ENCODE measurements at regions not wholly inside any gene's neighbourhood (a gene's known extent, or its start where the extent isn't known, plus 50 kb on each side); places are given as distances from the start of the nearest gene placed in this dataset.

DNA sequence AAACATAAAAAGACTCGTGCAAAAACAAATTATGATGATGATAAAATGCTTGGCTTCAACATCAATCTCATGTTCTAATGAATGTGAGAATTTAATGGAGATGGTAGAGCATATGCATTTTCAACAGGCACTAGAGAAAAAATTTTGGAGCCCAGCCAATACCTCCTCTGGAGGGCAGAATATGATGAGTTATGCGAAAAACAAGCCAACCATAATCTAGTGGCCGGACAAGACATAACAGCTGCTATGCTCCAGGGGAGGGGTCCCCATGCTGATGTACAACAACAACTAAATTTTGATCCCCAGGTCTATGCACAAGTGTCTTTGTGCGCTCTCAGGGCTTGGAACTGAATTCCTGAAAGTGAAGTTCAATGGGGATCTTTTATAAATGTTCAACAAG lies 1197.5 kb downstream of the LRFN5 start:
- no peak overlapping the region for H3K27ac Mint-ChIP-seq
- no peak for ATAC-seq (ENCODE audit: low read depth)
- no peaks in the 10 kb centered on the region for H3K27me3 Mint-ChIP-seq
- no peak for DNase-seq (ENCODE audit: low spot score in 2 of 2)
- H3K4me1 Mint-ChIP-seq = no peaks in the 10 kb centered on the region
- H3K4me3 Mint-ChIP-seq = no peak overlapping the region
- H3K36me3 Mint-ChIP-seq = no peaks in the 10 kb centered on the region
- H3K9me3 Mint-ChIP-seq = no peaks in the 10 kb centered on the region

DNA sequence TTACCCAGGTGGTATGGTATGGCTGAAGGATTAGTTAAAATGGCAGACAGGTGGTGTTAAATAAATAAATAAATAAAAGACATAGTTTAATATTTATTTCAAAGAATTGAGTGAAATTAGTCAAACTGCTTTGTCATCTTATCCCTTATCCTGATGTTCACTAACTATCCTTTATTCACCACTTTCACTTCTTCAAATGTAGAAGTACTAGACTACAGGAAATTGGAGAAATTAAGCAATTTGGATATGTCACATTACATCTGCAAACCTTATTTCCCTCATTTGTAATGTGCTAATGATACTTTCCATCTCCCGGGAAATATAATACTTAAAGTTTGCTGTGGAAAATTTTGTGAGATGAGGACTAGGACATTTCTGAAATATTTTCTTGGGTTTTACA lies 1195.7 kb downstream of the LRFN5 start:
- no peaks in the 10 kb centered on the region for H3K27me3 Mint-ChIP-seq

DNA sequence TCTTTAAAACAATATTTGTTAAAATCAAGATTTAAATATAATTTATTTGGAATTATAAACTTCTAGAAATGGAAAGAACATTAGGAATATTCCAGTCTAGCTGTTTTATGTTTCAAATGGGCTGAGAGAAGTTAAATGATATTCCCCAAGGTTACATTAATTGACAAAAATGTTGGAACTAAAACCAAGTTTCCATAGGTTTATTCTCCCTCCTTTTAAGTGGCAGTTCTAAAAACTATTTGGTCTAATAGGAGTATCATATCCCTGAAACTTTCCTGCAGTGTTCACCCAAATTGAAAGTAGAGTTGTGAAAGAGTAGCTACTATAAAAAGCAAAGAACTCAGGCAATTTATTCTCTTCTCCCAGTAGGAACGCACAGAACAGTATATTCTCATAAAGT lies 1185.5 kb downstream of the LRFN5 start:
- DNase-seq (ENCODE audit: low spot score in 2 of 2) (no peak), ATAC-seq (ENCODE audit: low read depth) (no peak)
- Mint-ChIP-seq H3K4me1 (no peaks in the 10 kb centered on the region), H3K27me3 (no peaks in the 10 kb centered on the region), H3K4me3 (no peak overlapping the region), H3K27ac (no peak overlapping the region), H3K9me3 (peaks cover 9% of the 10 kb centered on the region), H3K36me3 (no peaks in the 10 kb centered on the region)

More for the DNA sequence above, 1195.7 kb downstream of the LRFN5 start:
- Mint-ChIP-seq H3K9me3 (peaks cover 1% of the 10 kb centered on the region), H3K4me3 (no peak overlapping the region), H3K4me1 (no peaks in the 10 kb centered on the region), H3K36me3 (no peaks in the 10 kb centered on the region), H3K27ac (no peak overlapping the region)
- DNase-seq (ENCODE audit: low spot score in 2 of 2) (no peak), ATAC-seq (ENCODE audit: low read depth) (no peak)

DNA sequence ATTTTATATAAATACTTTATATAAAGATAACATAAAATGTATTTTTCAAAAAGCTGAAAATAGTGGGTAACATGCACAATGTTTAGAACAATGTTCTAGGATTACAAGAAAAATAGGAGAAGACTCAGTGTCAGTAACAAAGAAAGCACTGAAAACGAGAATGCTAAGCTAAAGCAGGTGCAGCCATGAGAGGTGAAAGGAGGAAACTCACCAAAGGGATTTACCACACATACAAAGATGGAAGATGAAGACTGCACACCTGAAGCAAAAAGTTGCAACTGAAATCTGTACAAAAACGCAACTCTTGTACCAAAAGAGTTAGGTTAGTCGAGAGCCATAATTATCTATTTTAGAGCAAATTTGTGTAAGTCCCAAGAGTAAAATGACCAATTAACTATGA lies 1176.1 kb downstream of the LRFN5 start:
- Mint-ChIP-seq H3K36me3 (peaks cover 2% of the 10 kb centered on the region), H3K9me3 (peaks cover 10% of the 10 kb centered on the region), H3K27ac (no peak overlapping the region), H3K4me3 (no peak overlapping the region), H3K4me1 (no peaks in the 10 kb centered on the region), H3K27me3 (no peaks in the 10 kb centered on the region)
- DNase-seq (ENCODE audit: low spot score in 2 of 2) (no peak), ATAC-seq (ENCODE audit: low read depth) (no peak)

DNA sequence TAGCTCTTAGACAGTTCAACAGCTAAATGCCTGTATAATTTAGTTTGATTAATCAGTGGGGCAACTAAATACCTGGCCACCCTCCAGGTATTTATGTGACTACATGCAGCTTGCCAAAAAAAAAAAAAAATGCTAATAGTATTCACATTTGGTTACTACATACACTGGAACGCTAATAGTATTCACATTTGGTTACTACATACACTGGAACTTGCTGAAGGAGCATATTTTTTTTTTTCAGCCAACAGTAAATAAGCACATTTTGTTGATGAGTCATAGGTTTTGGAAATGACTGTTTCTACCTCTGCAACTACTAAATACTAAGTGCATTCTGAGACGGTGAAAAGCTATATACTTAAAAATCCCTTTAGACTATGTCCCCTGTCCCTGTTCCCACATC lies 1172.3 kb downstream of the LRFN5 start:
- no peaks in the 10 kb centered on the region for H3K27me3 Mint-ChIP-seq
- H3K9me3 Mint-ChIP-seq = peaks cover 4% of the 10 kb centered on the region
- no peak overlapping the region for H3K27ac Mint-ChIP-seq
- no peak for DNase-seq (ENCODE audit: low spot score in 2 of 2)
- H3K4me3 Mint-ChIP-seq = no peak overlapping the region
- H3K36me3 Mint-ChIP-seq = no peaks in the 10 kb centered on the region
- H3K4me1 Mint-ChIP-seq = no peaks in the 10 kb centered on the region
- no peak for ATAC-seq (ENCODE audit: low read depth)

DNA sequence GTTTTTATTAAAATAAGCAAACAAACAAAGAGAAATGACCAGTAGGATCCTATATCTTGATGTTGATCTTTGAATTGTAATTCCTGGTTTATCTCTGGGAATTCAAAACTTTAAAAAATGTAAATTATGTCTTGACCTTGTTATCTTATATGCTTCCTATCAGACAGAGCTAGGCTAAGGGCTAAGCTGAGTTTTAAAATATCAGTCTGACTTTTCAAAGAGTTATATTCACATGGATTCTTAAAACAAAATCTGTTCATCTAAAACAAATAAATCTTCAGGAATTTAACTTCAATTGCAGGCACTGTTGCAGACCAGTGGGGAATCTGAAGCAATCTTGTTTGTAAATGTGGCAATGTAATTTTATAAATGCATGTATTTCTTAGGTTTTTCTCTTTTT lies 1144.1 kb downstream of the LRFN5 start:
- DNase-seq (ENCODE audit: low spot score in 2 of 2) (no peak), ATAC-seq (ENCODE audit: low read depth) (no peak)
- peaks cover 3% of the 10 kb centered on the region for H3K9me3 Mint-ChIP-seq
- H3K36me3 Mint-ChIP-seq = no peaks in the 10 kb centered on the region
- H3K4me1 Mint-ChIP-seq = no peaks in the 10 kb centered on the region
- H3K27ac Mint-ChIP-seq = no peak overlapping the region
- no peak overlapping the region for H3K4me3 Mint-ChIP-seq
- H3K27me3 Mint-ChIP-seq = no peaks in the 10 kb centered on the region

DNA sequence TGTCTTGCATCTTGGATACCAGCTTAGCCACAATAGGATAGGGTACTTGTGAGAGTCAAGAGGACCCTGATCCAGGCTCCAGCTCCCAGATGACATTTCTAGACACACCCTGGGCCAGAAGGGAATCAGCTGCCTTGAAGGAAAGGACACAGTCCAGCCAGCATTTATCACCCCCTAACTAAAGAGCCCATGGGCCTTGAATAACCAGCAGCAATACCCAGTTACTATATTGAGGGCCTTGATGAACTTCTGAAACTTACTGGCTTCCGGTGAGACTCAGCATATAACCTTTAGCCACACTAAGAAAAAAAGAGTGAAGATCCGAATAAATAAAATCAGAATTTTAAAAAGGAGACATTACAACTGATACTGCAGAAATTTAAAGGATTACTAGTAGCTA lies 1135.4 kb downstream of the LRFN5 start:
- no peak for DNase-seq (ENCODE audit: low spot score in 2 of 2)
- Mint-ChIP-seq H3K4me1 (no peaks in the 10 kb centered on the region), H3K27ac (no peak overlapping the region), H3K4me3 (no peak overlapping the region), H3K9me3 (peaks cover 2% of the 10 kb centered on the region), H3K27me3 (no peaks in the 10 kb centered on the region), H3K36me3 (no peaks in the 10 kb centered on the region)
- no peak for ATAC-seq (ENCODE audit: low read depth)

DNA sequence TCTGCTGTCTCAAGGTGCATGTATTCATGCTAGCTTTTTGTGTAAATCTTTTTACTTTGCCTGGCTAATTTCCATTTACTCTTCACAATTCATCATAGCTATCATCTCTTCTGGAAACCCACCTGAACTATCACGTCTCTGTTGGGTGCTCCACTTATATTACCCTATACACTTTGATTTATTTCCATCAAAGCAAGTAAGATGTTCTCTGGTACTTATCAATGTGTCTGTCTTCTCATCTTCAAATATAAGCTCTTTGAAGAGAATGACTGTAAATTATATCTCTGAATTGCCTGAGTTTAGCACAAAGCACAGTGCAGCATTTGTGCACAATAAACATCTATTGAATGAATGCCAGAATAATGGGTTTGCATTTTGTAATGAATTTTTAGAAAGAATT lies 1129.7 kb downstream of the LRFN5 start:
- no peak overlapping the region for H3K4me3 Mint-ChIP-seq
- ATAC-seq (ENCODE audit: low read depth) = no peak

DNA sequence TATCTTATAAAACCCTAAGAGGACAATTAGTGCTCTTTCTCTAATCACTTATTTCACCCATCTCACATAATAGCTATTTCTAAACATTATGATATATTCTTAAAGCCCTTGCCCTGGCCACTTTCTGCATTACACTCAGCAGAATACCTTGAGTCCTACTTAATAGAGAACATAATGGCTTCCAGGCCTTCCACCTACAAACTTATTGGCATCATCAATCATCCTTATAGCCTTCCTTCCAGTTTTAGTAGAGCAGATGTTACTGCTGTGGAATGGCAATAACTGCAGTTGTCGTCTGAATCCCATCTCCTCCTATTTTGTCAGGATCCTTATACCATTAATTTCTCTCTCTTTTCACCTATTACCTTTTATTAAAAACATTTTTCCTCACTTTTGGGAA lies 1127.4 kb downstream of the LRFN5 start:
- Mint-ChIP-seq H3K9me3 (no peaks in the 10 kb centered on the region), H3K27me3 (no peaks in the 10 kb centered on the region), H3K27ac (no peak overlapping the region), H3K4me1 (no peaks in the 10 kb centered on the region), H3K4me3 (no peak overlapping the region), H3K36me3 (no peaks in the 10 kb centered on the region)
- no peak for ATAC-seq (ENCODE audit: low read depth)
- DNase-seq (ENCODE audit: low spot score in 2 of 2) = no peak

More for the DNA sequence above, 1129.7 kb downstream of the LRFN5 start:
- Mint-ChIP-seq H3K27me3 (no peaks in the 10 kb centered on the region), H3K36me3 (no peaks in the 10 kb centered on the region), H3K27ac (no peak overlapping the region), H3K4me1 (no peaks in the 10 kb centered on the region), H3K9me3 (no peaks in the 10 kb centered on the region)
- no peak for DNase-seq (ENCODE audit: low spot score in 2 of 2)

DNA sequence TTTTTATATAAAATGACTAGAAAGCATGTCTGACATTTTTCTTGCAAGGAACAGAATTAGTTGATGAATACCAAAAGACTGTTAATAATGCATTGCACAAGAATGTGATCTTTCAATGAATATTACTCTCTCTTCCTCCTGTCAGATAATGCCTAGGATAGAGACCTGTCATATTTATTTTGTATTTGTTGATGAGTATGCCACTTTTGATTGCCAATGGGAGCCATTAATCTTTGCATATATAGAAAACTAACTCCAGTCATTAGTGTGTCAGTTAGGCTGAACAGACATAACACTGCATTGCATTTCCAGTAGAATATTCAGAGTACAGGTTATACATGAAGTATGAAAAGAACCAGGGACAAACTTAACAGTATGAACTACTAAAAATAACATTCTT lies 1125.3 kb downstream of the LRFN5 start:
- peaks cover 2% of the 10 kb centered on the region for H3K9me3 Mint-ChIP-seq
- H3K27ac Mint-ChIP-seq = no peak overlapping the region
- ATAC-seq (ENCODE audit: low read depth) = no peak
- DNase-seq (ENCODE audit: low spot score in 2 of 2) = no peak
- no peaks in the 10 kb centered on the region for H3K36me3 Mint-ChIP-seq
- no peaks in the 10 kb centered on the region for H3K27me3 Mint-ChIP-seq
- H3K4me1 Mint-ChIP-seq = no peaks in the 10 kb centered on the region
- H3K4me3 Mint-ChIP-seq = no peak overlapping the region

DNA sequence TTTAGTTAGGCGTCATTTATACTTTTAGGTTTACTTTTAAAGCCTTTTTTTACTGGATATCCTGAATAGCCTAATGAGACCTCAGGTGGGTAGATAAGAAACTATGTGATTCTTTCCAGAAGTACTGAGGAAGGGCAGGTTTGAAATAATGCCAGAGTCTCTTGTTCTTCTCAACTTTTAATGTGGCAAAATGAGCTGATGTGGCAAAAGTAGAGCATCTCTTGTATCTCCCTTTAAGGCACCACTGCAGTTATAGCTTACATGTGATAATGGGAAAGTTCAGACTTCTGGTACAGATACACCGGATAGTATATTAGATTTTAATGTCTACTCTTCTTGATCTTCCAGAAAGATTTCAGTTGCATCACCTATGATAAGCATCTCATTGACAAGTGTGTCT lies 1124.8 kb downstream of the LRFN5 start:
- no peak overlapping the region for H3K4me3 Mint-ChIP-seq
- H3K27me3 Mint-ChIP-seq = no peaks in the 10 kb centered on the region
- H3K27ac Mint-ChIP-seq = no peak overlapping the region
- H3K9me3 Mint-ChIP-seq = peaks cover 3% of the 10 kb centered on the region
- DNase-seq (ENCODE audit: low spot score in 2 of 2) (no peak), ATAC-seq (ENCODE audit: low read depth) (no peak)
- no peaks in the 10 kb centered on the region for H3K4me1 Mint-ChIP-seq
- H3K36me3 Mint-ChIP-seq = no peaks in the 10 kb centered on the region

DNA sequence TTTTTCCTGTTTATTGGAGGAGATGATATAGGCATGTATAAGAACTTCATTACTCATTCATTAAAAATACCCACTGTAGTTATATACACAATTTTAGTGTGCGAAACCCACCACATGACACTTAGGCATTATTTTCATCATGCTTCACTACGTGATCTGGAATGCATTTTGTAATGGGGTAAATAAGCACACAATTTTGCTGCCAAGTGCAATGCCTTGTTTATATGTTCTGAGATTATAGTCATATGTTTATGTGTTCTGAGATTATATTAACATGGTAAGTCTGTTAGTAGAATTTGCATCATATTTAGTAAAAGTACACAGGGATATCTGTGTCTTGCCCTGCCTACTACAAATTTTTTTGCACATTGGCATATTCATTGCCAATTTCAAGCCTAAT lies 1123.0 kb downstream of the LRFN5 start:
- ATAC-seq (ENCODE audit: low read depth) = no peak
- peaks cover 3% of the 10 kb centered on the region for H3K9me3 Mint-ChIP-seq
- no peak overlapping the region for H3K4me3 Mint-ChIP-seq
- no peaks in the 10 kb centered on the region for H3K27me3 Mint-ChIP-seq
- no peaks in the 10 kb centered on the region for H3K36me3 Mint-ChIP-seq
- no peaks in the 10 kb centered on the region for H3K4me1 Mint-ChIP-seq
- H3K27ac Mint-ChIP-seq = no peak overlapping the region
- no peak for DNase-seq (ENCODE audit: low spot score in 2 of 2)

DNA sequence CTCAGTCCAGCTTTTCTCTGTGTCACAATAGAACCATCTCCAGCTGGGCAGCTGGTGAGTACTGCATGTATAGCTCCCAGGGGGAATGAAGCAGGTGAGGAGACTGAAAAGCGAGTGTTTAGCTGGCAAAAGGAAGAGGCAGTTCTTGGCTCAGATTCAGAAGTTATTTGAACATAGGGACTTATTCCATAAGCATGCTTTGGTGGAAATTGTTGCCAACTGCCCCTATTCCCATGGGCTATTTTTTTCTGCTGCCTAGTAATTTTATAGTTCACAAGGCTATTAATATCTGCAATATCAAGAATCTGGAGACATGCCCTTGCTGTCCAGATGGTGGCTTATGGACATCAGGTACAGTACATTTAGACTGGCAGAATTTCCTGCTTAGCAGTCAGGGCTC lies 1112.7 kb downstream of the LRFN5 start:
- peaks cover 2% of the 10 kb centered on the region for H3K9me3 Mint-ChIP-seq
- no peaks in the 10 kb centered on the region for H3K27me3 Mint-ChIP-seq
- H3K27ac Mint-ChIP-seq = no peak overlapping the region
- no peak overlapping the region for H3K4me3 Mint-ChIP-seq
- DNase-seq (ENCODE audit: low spot score in 2 of 2) (no peak), ATAC-seq (ENCODE audit: low read depth) (no peak)
- no peaks in the 10 kb centered on the region for H3K36me3 Mint-ChIP-seq
- no peaks in the 10 kb centered on the region for H3K4me1 Mint-ChIP-seq

DNA sequence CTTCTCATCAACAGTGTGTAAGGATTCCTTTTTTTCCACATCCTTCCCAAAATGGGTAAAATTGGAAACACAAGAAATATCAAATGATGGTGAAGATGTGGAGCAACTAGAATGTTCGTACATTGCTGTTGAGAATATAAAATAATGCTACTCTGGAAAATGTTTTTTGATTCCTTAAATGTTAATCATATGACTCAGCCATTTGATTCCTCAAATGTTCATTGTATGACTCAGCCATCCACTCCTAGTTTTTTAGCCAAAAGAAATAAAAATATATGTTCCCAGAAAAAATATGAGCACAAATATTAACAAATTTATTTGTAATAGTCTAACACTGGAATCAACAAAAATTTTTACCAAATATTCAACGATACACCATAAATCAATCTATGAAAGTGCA lies 1108.6 kb downstream of the LRFN5 start:
- no peak for DNase-seq (ENCODE audit: low spot score in 2 of 2)
- H3K4me3 Mint-ChIP-seq = no peak overlapping the region

DNA sequence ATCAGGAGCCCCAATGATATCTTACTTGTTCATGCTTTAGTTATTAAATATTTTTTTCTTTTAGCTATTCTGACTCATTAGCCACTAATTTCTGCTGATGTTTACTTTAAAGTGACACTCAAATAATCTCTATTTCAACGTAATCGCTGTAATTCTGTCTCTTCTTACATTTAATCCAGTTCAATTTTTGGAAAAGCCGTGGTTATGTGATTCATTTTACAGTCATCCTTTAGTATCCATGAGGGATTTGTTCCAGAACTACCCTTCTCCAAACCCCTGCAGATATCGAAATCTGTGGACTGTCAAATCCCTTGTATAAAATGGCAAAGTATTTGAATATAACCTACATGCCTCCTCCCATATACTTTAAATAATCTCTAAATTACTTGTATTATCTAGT lies 1103.4 kb downstream of the LRFN5 start:
- H3K36me3 Mint-ChIP-seq = no peaks in the 10 kb centered on the region
- H3K4me3 Mint-ChIP-seq = no peak overlapping the region
- no peak for DNase-seq (ENCODE audit: low spot score in 2 of 2)
- no peak for ATAC-seq (ENCODE audit: low read depth)
- H3K4me1 Mint-ChIP-seq = no peaks in the 10 kb centered on the region
- H3K27ac Mint-ChIP-seq = no peak overlapping the region
- H3K27me3 Mint-ChIP-seq = no peaks in the 10 kb centered on the region
- H3K9me3 Mint-ChIP-seq = no peaks in the 10 kb centered on the region

More for the DNA sequence above, 1108.6 kb downstream of the LRFN5 start:
- Mint-ChIP-seq H3K27ac (no peak overlapping the region), H3K27me3 (no peaks in the 10 kb centered on the region), H3K9me3 (peaks cover 2% of the 10 kb centered on the region), H3K36me3 (no peaks in the 10 kb centered on the region), H3K4me1 (no peaks in the 10 kb centered on the region)
- ATAC-seq (ENCODE audit: low read depth) = no peak

DNA sequence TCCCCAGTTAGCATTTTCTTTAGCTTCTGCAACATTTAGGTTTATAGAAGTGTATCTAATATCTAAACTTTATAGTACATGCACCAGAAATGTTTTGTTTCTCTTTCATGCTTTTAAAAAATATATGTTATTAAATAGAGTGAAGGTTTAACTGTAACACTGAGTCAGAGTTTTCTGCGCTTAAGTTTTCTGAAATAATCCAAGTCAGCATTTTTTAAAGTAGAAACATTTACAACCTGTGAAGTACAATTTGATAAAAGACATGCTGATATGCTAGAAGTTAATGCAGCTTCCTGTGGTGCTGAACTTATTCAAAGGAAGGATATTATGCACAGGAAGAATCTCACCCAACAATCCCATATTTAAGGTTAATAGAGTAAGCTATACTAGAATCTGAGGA lies 1096.8 kb downstream of the LRFN5 start:
- H3K36me3 Mint-ChIP-seq = no peaks in the 10 kb centered on the region
- H3K27ac Mint-ChIP-seq = no peak overlapping the region

More for the DNA sequence above, 1096.8 kb downstream of the LRFN5 start:
- no peak for ATAC-seq (ENCODE audit: low read depth)
- Mint-ChIP-seq H3K27me3 (no peaks in the 10 kb centered on the region), H3K4me1 (no peaks in the 10 kb centered on the region), H3K9me3 (no peaks in the 10 kb centered on the region), H3K4me3 (no peak overlapping the region)
- no peak for DNase-seq (ENCODE audit: low spot score in 2 of 2)

Data from memory B cell (primary cell).